ENCODE measurements at regions not wholly inside any gene's neighbourhood (a gene's known extent, or its start where the extent isn't known, plus 50 kb on each side); places are given as distances from the start of the nearest gene placed in this dataset.

- no peaks in the 10 kb centered on the region for H3K9me3 ChIP-seq (ENCODE audit: control insufficient read depth in 2 of 3, low read length in 3 of 3)
- Mint-ChIP-seq H3K27ac (no peak overlapping the region), H3K4me1 (no peaks in the 10 kb centered on the region), H3K4me3 (no peak overlapping the region), H3K9me3 (peaks cover 0 to 4% (median 0%) of the 10 kb centered on the region in 11 donors), H3K27me3 (no peaks in the 10 kb centered on the region), H3K36me3 (no peaks in the 10 kb centered on the region)
- H3K4me1 ChIP-seq (ENCODE audit: control insufficient read depth in 2 of 2, insufficient read depth in 2 of 2, low read length in 2 of 2): no peaks in the 10 kb centered on the region
- DNase-seq: no peak
- CTCF ChIA-PET: no interaction called here
- no peak overlapping the region for H3K4me3 ChIP-seq (ENCODE audit: low read length)
- no peaks in the 10 kb centered on the region for H3K27me3 ChIP-seq (ENCODE audit: control insufficient read depth in 2 of 2, insufficient read depth in 2 of 2, low read length in 2 of 2)
- no peak for ATAC-seq
- H3K36me3 ChIP-seq (ENCODE audit: control insufficient read depth in 2 of 3, insufficient read depth in 3 of 3, low read length in 3 of 3): no peaks in the 10 kb centered on the region
- POLR2A ChIA-PET: no interaction called here
- intact Hi-C loops (cut with micrococcal nuclease): no loop called here
- no peak overlapping the region for H3K27ac ChIP-seq (ENCODE audit: low read depth, low read length)
These were observed 1705.3 kb downstream of the NCAM2 start for GRCh38 chr21:22703521-22703920.

GRCh38 chr21:22710721-22711120 lies 1712.5 kb downstream of the NCAM2 start:
- POLR2A ChIA-PET: no interaction called here
- DNase-seq: no peak
- Histone ChIP-seq H3K9me3 (ENCODE audit: control insufficient read depth in 2 of 3, low read length in 3 of 3) (no peaks in the 10 kb centered on the region), H3K27me3 (ENCODE audit: control insufficient read depth in 2 of 2, insufficient read depth in 2 of 2, low read length in 2 of 2) (no peaks in the 10 kb centered on the region), H3K4me3 (ENCODE audit: low read length) (no peak overlapping the region), H3K36me3 (ENCODE audit: control insufficient read depth in 2 of 3, insufficient read depth in 3 of 3, low read length in 3 of 3) (no peaks in the 10 kb centered on the region), H3K27ac (ENCODE audit: low read depth, low read length) (no peak overlapping the region), H3K4me1 (ENCODE audit: control insufficient read depth in 2 of 2, insufficient read depth in 2 of 2, low read length in 2 of 2) (no peaks in the 10 kb centered on the region)
- no peaks in the 10 kb centered on the region for H3K27me3 Mint-ChIP-seq
- no peak overlapping the region for H3K4me3 Mint-ChIP-seq
- H3K27ac Mint-ChIP-seq: no peak overlapping the region
- H3K36me3 Mint-ChIP-seq: no peaks in the 10 kb centered on the region
- CTCF ChIA-PET: interaction anchor here (0.7 kb wide), 1 partner anchor 704 kb away, joined by 3 read pairs; no protein-coding TSS in a partner anchor
- intact Hi-C loops (cut with micrococcal nuclease): no loop called here
- H3K4me1 Mint-ChIP-seq: no peaks in the 10 kb centered on the region
- ATAC-seq: no peak
- H3K9me3 Mint-ChIP-seq: peaks cover 0 to 10% (median 0%) of the 10 kb centered on the region in 11 donors

GRCh38 chr21:22711636-22712035 lies 1713.4 kb downstream of the NCAM2 start:
- CTCF ChIA-PET: no interaction called here

GRCh38 chr21:22725436-22725835 lies 1727.2 kb downstream of the NCAM2 start:
- no peaks in the 10 kb centered on the region for H3K9me3 ChIP-seq (ENCODE audit: control insufficient read depth in 2 of 3, low read length in 3 of 3)
- ATAC-seq (no peak), DNase-seq (no peak)
- peaks cover 0 to 11% (median 5%) of the 10 kb centered on the region in 11 donors for H3K9me3 Mint-ChIP-seq
- H3K4me1 Mint-ChIP-seq: no peaks in the 10 kb centered on the region
- H3K36me3 ChIP-seq (ENCODE audit: control insufficient read depth in 2 of 3, insufficient read depth in 3 of 3, low read length in 3 of 3): no peaks in the 10 kb centered on the region
- H3K36me3 Mint-ChIP-seq: no peaks in the 10 kb centered on the region
- ChIA-PET CTCF (no interaction called here), POLR2A (no interaction called here)
- intact Hi-C loops (cut with micrococcal nuclease): no loop called here
- H3K4me1 ChIP-seq (ENCODE audit: control insufficient read depth in 2 of 2, insufficient read depth in 2 of 2, low read length in 2 of 2): no peaks in the 10 kb centered on the region
- no peak overlapping the region for H3K27ac Mint-ChIP-seq
- H3K27me3 ChIP-seq (ENCODE audit: control insufficient read depth in 2 of 2, insufficient read depth in 2 of 2, low read length in 2 of 2): no peaks in the 10 kb centered on the region
- no peak overlapping the region for H3K27ac ChIP-seq (ENCODE audit: low read depth, low read length)
- no peak overlapping the region for H3K4me3 Mint-ChIP-seq
- H3K27me3 Mint-ChIP-seq: no peaks in the 10 kb centered on the region
- H3K4me3 ChIP-seq (ENCODE audit: low read length): no peak overlapping the region

More at GRCh38 chr21:22711636-22712035, 1713.4 kb downstream of the NCAM2 start:
- Histone ChIP-seq H3K27ac (ENCODE audit: low read depth, low read length) (no peak overlapping the region), H3K4me3 (ENCODE audit: low read length) (no peak overlapping the region), H3K36me3 (ENCODE audit: control insufficient read depth in 2 of 3, insufficient read depth in 3 of 3, low read length in 3 of 3) (no peaks in the 10 kb centered on the region), H3K27me3 (ENCODE audit: control insufficient read depth in 2 of 2, insufficient read depth in 2 of 2, low read length in 2 of 2) (no peaks in the 10 kb centered on the region), H3K9me3 (ENCODE audit: control insufficient read depth in 2 of 3, low read length in 3 of 3) (no peaks in the 10 kb centered on the region), H3K4me1 (ENCODE audit: control insufficient read depth in 2 of 2, insufficient read depth in 2 of 2, low read length in 2 of 2) (no peaks in the 10 kb centered on the region)
- DNase-seq (no peak), ATAC-seq (no peak)
- intact Hi-C loops (cut with micrococcal nuclease): no loop called here
- H3K4me1 Mint-ChIP-seq: no peaks in the 10 kb centered on the region
- H3K36me3 Mint-ChIP-seq: no peaks in the 10 kb centered on the region
- no peaks in the 10 kb centered on the region for H3K27me3 Mint-ChIP-seq
- POLR2A ChIA-PET: no interaction called here
- no peak overlapping the region for H3K27ac Mint-ChIP-seq
- no peak overlapping the region for H3K4me3 Mint-ChIP-seq
- H3K9me3 Mint-ChIP-seq: peaks cover 0 to 10% (median 0%) of the 10 kb centered on the region in 11 donors

GRCh38 chr21:22728091-22728490 lies 1729.9 kb downstream of the NCAM2 start:
- no peak overlapping the region for H3K4me3 Mint-ChIP-seq
- intact Hi-C loops (cut with micrococcal nuclease): no loop called here
- DNase-seq (no peak), ATAC-seq (no peak)
- H3K9me3 Mint-ChIP-seq: peaks cover 0 to 12% (median 6%) of the 10 kb centered on the region in 11 donors
- POLR2A ChIA-PET: no interaction called here
- no peak overlapping the region for H3K4me3 ChIP-seq (ENCODE audit: low read length)
- H3K4me1 ChIP-seq (ENCODE audit: control insufficient read depth in 2 of 2, insufficient read depth in 2 of 2, low read length in 2 of 2): no peaks in the 10 kb centered on the region
- H3K4me1 Mint-ChIP-seq: no peaks in the 10 kb centered on the region
- CTCF ChIA-PET: no interaction called here
- no peaks in the 10 kb centered on the region for H3K27me3 ChIP-seq (ENCODE audit: control insufficient read depth in 2 of 2, insufficient read depth in 2 of 2, low read length in 2 of 2)
- H3K36me3 ChIP-seq (ENCODE audit: control insufficient read depth in 2 of 3, insufficient read depth in 3 of 3, low read length in 3 of 3): no peaks in the 10 kb centered on the region
- no peak overlapping the region for H3K27ac Mint-ChIP-seq
- H3K9me3 ChIP-seq (ENCODE audit: control insufficient read depth in 2 of 3, low read length in 3 of 3): no peaks in the 10 kb centered on the region
- no peaks in the 10 kb centered on the region for H3K27me3 Mint-ChIP-seq
- H3K27ac ChIP-seq (ENCODE audit: low read depth, low read length): no peak overlapping the region
- no peaks in the 10 kb centered on the region for H3K36me3 Mint-ChIP-seq

DNA sequence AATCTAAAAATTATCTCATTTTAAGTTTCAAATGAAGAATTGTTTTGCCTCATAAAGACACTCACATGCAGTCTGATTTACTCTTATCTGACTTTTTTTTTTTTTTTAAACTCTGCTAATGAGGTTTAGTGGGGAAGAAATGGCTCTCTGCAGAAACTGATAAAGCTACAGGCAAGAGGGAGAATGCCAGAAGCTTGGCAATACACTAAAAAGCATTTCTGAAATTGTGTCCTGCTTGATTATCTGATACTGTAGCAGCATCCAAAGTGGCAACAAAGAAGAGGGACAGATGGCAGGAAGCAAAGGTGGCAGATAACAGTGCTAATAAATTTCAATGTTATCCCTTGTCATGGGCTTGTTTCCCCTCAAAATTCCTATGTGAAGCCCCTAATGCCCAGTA lies 1744.9 kb downstream of the NCAM2 start:
- ChIA-PET CTCF (no interaction called here), POLR2A (no interaction called here)
- H3K27ac ChIP-seq (ENCODE audit: low read depth, low read length): no peak overlapping the region
- Mint-ChIP-seq H3K36me3 (no peaks in the 10 kb centered on the region), H3K27ac (no peak overlapping the region), H3K4me3 (no peak overlapping the region), H3K9me3 (peaks cover 0 to 3% (median 0%) of the 10 kb centered on the region in 11 donors), H3K27me3 (no peaks in the 10 kb centered on the region), H3K4me1 (no peaks in the 10 kb centered on the region)
- H3K27me3 ChIP-seq (ENCODE audit: control insufficient read depth in 2 of 2, insufficient read depth in 2 of 2, low read length in 2 of 2): no peaks in the 10 kb centered on the region
- no peak for DNase-seq
- H3K4me3 ChIP-seq (ENCODE audit: low read length): no peak overlapping the region
- no peaks in the 10 kb centered on the region for H3K4me1 ChIP-seq (ENCODE audit: control insufficient read depth in 2 of 2, insufficient read depth in 2 of 2, low read length in 2 of 2)
- H3K36me3 ChIP-seq (ENCODE audit: control insufficient read depth in 2 of 3, insufficient read depth in 3 of 3, low read length in 3 of 3): no peaks in the 10 kb centered on the region
- no peaks in the 10 kb centered on the region for H3K9me3 ChIP-seq (ENCODE audit: control insufficient read depth in 2 of 3, low read length in 3 of 3)
- no peak for ATAC-seq
- intact Hi-C loops (cut with micrococcal nuclease): no loop called here

DNA sequence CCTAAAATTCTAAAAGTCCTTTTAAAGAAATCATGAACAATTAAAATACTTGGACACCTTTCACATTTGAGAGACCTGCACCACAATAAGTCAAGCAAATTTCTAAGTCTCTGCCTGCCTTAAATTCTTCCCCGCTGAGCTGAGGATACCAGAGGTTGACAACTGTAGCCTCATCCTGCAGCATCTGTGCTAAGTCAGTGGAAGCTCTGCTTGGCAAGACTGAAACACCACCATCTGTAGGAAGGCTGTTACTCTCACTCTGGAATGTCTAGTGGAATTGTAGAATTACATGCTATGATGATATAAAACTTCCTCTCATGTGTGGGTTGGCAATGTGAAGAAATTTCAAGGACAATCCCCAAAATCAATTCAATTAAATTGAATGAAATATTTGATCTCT lies 1756.5 kb downstream of the NCAM2 start:
- ATAC-seq: no peak
- no peaks in the 10 kb centered on the region for H3K9me3 ChIP-seq (ENCODE audit: control insufficient read depth in 2 of 3, low read length in 3 of 3)
- H3K27me3 ChIP-seq (ENCODE audit: control insufficient read depth in 2 of 2, insufficient read depth in 2 of 2, low read length in 2 of 2): no peaks in the 10 kb centered on the region
- H3K36me3 Mint-ChIP-seq: no peaks in the 10 kb centered on the region
- ChIA-PET CTCF (no interaction called here), POLR2A (no interaction called here)
- H3K27ac Mint-ChIP-seq: no peak overlapping the region
- no peaks in the 10 kb centered on the region for H3K4me1 Mint-ChIP-seq
- no peak overlapping the region for H3K4me3 ChIP-seq (ENCODE audit: low read length)
- no peaks in the 10 kb centered on the region for H3K4me1 ChIP-seq (ENCODE audit: control insufficient read depth in 2 of 2, insufficient read depth in 2 of 2, low read length in 2 of 2)
- intact Hi-C loops (cut with micrococcal nuclease): no loop called here
- no peaks in the 10 kb centered on the region for H3K36me3 ChIP-seq (ENCODE audit: control insufficient read depth in 2 of 3, insufficient read depth in 3 of 3, low read length in 3 of 3)
- no peaks in the 10 kb centered on the region for H3K27me3 Mint-ChIP-seq
- H3K9me3 Mint-ChIP-seq: no peaks in the 10 kb centered on the region
- no peak overlapping the region for H3K27ac ChIP-seq (ENCODE audit: low read depth, low read length)
- DNase-seq: no peak
- no peak overlapping the region for H3K4me3 Mint-ChIP-seq

Data from naive thymus-derived CD4-positive, alpha-beta T cell (primary cell).